Osteoblast (primary cell): ENCODE measurements at regions not wholly inside any gene's neighbourhood (a gene's known extent, or its start where the extent isn't known, plus 50 kb on each side); places are given as distances from the start of the nearest gene placed in this dataset.

Source experiments
- DNase-seq: peaks from one replicate; pipeline ENCODE4 v3.0.0; 2011; ENCODE audit warnings: low spot score, mixed read lengths; ENCODE audit not compliant: insufficient read length; ENCODE audit errors: missing footprints
- H2AFZ ChIP-seq: 2 replicates; pipeline ENCODE4 v1.6.0; 2011; ENCODE audit warnings: mild to moderate bottlenecking, low read length
- H3K27ac ChIP-seq: 2 replicates; pipeline ENCODE4 v1.5.1; 2011; ENCODE audit warnings: mild to moderate bottlenecking, low read depth, low read length, moderate library complexity
- H3K27me3 ChIP-seq: 2 replicates; pipeline ENCODE4 v1.6.0; 2012; ENCODE audit warnings: mild to moderate bottlenecking, control low read depth, inconsistent platforms, low read length, moderate library complexity; ENCODE audit not compliant: insufficient read depth
- H3K36me3 ChIP-seq: 2 replicates; pipeline ENCODE4 v1.5.1; 2011; ENCODE audit warnings: mild to moderate bottlenecking, low read length, control low read depth, moderate library complexity; ENCODE audit not compliant: insufficient read depth
- H3K4me1 ChIP-seq: 2 replicates; pipeline ENCODE4 v1.5.1; 2011; ENCODE audit warnings: mild to moderate bottlenecking, low read length, control low read depth, moderate library complexity; ENCODE audit not compliant: insufficient read depth
- H3K4me2 ChIP-seq: 2 replicates; pipeline ENCODE4 v1.6.0; 2011; ENCODE audit warnings: mild to moderate bottlenecking, low read length; ENCODE audit not compliant: insufficient read depth
- H3K4me3 ChIP-seq: fragments of 200-600 bp; sonication (generic); 3 replicates; pipeline ENCODE4 v1.5.1; 2012; ENCODE audit warnings: mild to moderate bottlenecking, low read length, inconsistent platforms; ENCODE audit not compliant: insufficient read depth
- H3K79me2 ChIP-seq: 2 replicates; pipeline ENCODE4 v1.6.0; 2012; ENCODE audit warnings: mild to moderate bottlenecking, low read length, control low read depth, inconsistent platforms; ENCODE audit not compliant: insufficient read depth
- H3K9me3 ChIP-seq: 2 replicates; pipeline ENCODE4 v1.5.1; 2011; ENCODE audit warnings: low read depth, low read length, control low read depth
- H4K20me1 ChIP-seq: 2 replicates; pipeline ENCODE4 v1.6.0; 2012; ENCODE audit warnings: mild to moderate bottlenecking, low read length, control low read depth; ENCODE audit not compliant: insufficient read depth
- CTCF ChIP-seq: IDR thresholded peaks from 2 replicates; pipeline ENCODE4 v1.5.1; 2011; ENCODE audit warnings: mild to moderate bottlenecking, low read depth, low read length, moderate library complexity; ENCODE audit errors: extremely low read depth

GRCh38 chr14:35988550-35988949, 162.4 kb downstream of the BRMS1L start:
- H3K4me3 ChIP-seq: no peak overlapping the region
- H3K79me2 ChIP-seq: no peaks in the 10 kb centered on the region
- H3K27me3 ChIP-seq: no peaks in the 10 kb centered on the region
- no peak for DNase-seq
- no peaks in the 10 kb centered on the region for H3K9me3 ChIP-seq
- no peaks in the 10 kb centered on the region for H3K36me3 ChIP-seq
- TF ChIP-seq CTCF: no peak
- H3K27ac ChIP-seq: no peak overlapping the region
- no peak overlapping the region for H2AFZ ChIP-seq
- H4K20me1 ChIP-seq: no peaks in the 10 kb centered on the region
- no peaks in the 10 kb centered on the region for H3K4me1 ChIP-seq
- no peak overlapping the region for H3K4me2 ChIP-seq

GRCh38 chr14:35987731-35988130, 161.6 kb downstream of the BRMS1L start:
- no peaks in the 10 kb centered on the region for H3K4me1 ChIP-seq
- no peak overlapping the region for H3K27ac ChIP-seq
- no peak overlapping the region for H3K4me3 ChIP-seq
- no peaks in the 10 kb centered on the region for H3K79me2 ChIP-seq
- no peak for TF ChIP-seq CTCF
- no peak overlapping the region for H3K4me2 ChIP-seq
- H2AFZ ChIP-seq: no peak overlapping the region
- no peak for DNase-seq
- H3K9me3 ChIP-seq: no peaks in the 10 kb centered on the region
- H3K27me3 ChIP-seq: no peaks in the 10 kb centered on the region
- no peaks in the 10 kb centered on the region for H3K36me3 ChIP-seq
- no peaks in the 10 kb centered on the region for H4K20me1 ChIP-seq

GRCh38 chr14:35986219-35986573, 160.1 kb downstream of the BRMS1L start:
- H3K79me2 ChIP-seq: no peaks in the 10 kb centered on the region
- no peak for DNase-seq
- no peaks in the 10 kb centered on the region for H3K9me3 ChIP-seq
- H3K27me3 ChIP-seq: no peaks in the 10 kb centered on the region
- H3K27ac ChIP-seq: no peak overlapping the region
- no peaks in the 10 kb centered on the region for H3K36me3 ChIP-seq
- H3K4me2 ChIP-seq: no peak overlapping the region
- TF ChIP-seq CTCF: no peak
- H4K20me1 ChIP-seq: no peaks in the 10 kb centered on the region
- H3K4me1 ChIP-seq: no peaks in the 10 kb centered on the region
- no peak overlapping the region for H2AFZ ChIP-seq
- H3K4me3 ChIP-seq: no peak overlapping the region

GRCh38 chr14:35985474-35986218, 159.5 kb downstream of the BRMS1L start:
- H3K27ac ChIP-seq: no peak overlapping the region
- H3K27me3 ChIP-seq: no peaks in the 10 kb centered on the region
- no peak overlapping the region for H2AFZ ChIP-seq
- no peaks in the 10 kb centered on the region for H3K9me3 ChIP-seq
- no peak overlapping the region for H3K4me3 ChIP-seq
- no peak for TF ChIP-seq CTCF
- H3K4me1 ChIP-seq: no peaks in the 10 kb centered on the region
- no peaks in the 10 kb centered on the region for H4K20me1 ChIP-seq
- no peak overlapping the region for H3K4me2 ChIP-seq
- H3K36me3 ChIP-seq: no peaks in the 10 kb centered on the region
- no peaks in the 10 kb centered on the region for H3K79me2 ChIP-seq
- no peak for DNase-seq
